GM18505 (cell line): ENCODE measurements at regions not wholly inside any gene's neighbourhood (a gene's known extent, or its start where the extent isn't known, plus 50 kb on each side); places are given as distances from the start of the nearest gene placed in this dataset.

ENCODE experiments used
- ATAC-seq: cut with Tn5 transposase; IDR thresholded peaks from one replicate; pipeline ENCODE4 v1.9.1; 2021; ENCODE audit not compliant: unreplicated experiment
- POLR2A ChIP-seq: IDR thresholded peaks from 4 replicates; pipeline ENCODE4 v1.6.1; 2011; ENCODE audit warnings: borderline replicate concordance; ENCODE audit not compliant: insufficient read depth, insufficient read length; ENCODE audit errors: extremely low read depth

GRCh38 chr18:68466672-68467071 is 248.2 kb downstream of the TMX3 start:
- ATAC-seq = no peak
- no peak for TF ChIP-seq POLR2A

- TF ChIP-seq POLR2A = no peak
- no peak for ATAC-seq
Observed at GRCh38 chr18:68462766-68463165, 252.1 kb downstream of the TMX3 start.

GRCh38 chr18:68462148-68462547 is 252.8 kb downstream of the TMX3 start:
- ATAC-seq = no peak
- no peak for TF ChIP-seq POLR2A

GRCh38 chr18:68461481-68462018 is 253.4 kb downstream of the TMX3 start:
- no peak for TF ChIP-seq POLR2A
- no peak for ATAC-seq

- ATAC-seq = no peak
- TF ChIP-seq POLR2A = no peak
Observed at GRCh38 chr18:68459968-68460367, 254.9 kb downstream of the TMX3 start.

- no peak for TF ChIP-seq POLR2A
- no peak for ATAC-seq
Observed at GRCh38 chr18:68456985-68457384, 257.9 kb downstream of the TMX3 start.

GRCh38 chr18:68455229-68455603 is 259.7 kb downstream of the TMX3 start:
- TF ChIP-seq POLR2A = no peak
- ATAC-seq = no peak

- no peak for TF ChIP-seq POLR2A
- ATAC-seq = no peak
Observed at GRCh38 chr18:68454511-68455228, 260.2 kb downstream of the TMX3 start.

GRCh38 chr18:68449292-68449691 is 265.6 kb downstream of the TMX3 start:
- no peak for TF ChIP-seq POLR2A
- no peak for ATAC-seq

- no peak for TF ChIP-seq POLR2A
- no peak for ATAC-seq
Observed at GRCh38 chr18:68448736-68449135, 266.2 kb downstream of the TMX3 start.

GRCh38 chr18:68447286-68447685 is 267.6 kb downstream of the TMX3 start:
- ATAC-seq = no peak
- TF ChIP-seq POLR2A = no peak

GRCh38 chr18:68445668-68446426 is 269.1 kb downstream of the TMX3 start:
- no peak for ATAC-seq
- TF ChIP-seq POLR2A = no peak

GRCh38 chr18:68445136-68445535 is 269.8 kb downstream of the TMX3 start:
- ATAC-seq = no peak
- no peak for TF ChIP-seq POLR2A

- ATAC-seq = no peak
- TF ChIP-seq POLR2A = no peak
Observed at GRCh38 chr18:68441241-68441640, 273.7 kb downstream of the TMX3 start.
